Ovary (tissue), 7 donors: ENCODE measurements at regions not wholly inside any gene's neighbourhood (a gene's known extent, or its start where the extent isn't known, plus 50 kb on each side); places are given as distances from the start of the nearest gene placed in this dataset.
"Not testable (repeated sequence)": the region's sequence is repeated elsewhere in the genome, so short reads cannot be mapped to it uniquely, and the experiment has no call there.

ENCODE experiments used
- DNase-seq, 5 donors: peaks; one replicate each; pipeline ENCODE4 v3.0.0-alpha.2; 2019 to 2020
- H3K27ac ChIP-seq, 2 donors: fragments of 200-600 bp; one replicate each; pipeline versions ENCODE4 v1.5.1 to v1.8.0; 2019 to 2022
- H3K27me3 ChIP-seq: fragments of 200-600 bp; one replicate; pipeline ENCODE4 v1.8.0; 2022
- H3K36me3 ChIP-seq: fragments of 200-600 bp; sonication (generic); one replicate; pipeline ENCODE4 v1.5.1; 2019
- H3K4me1 ChIP-seq: one replicate; pipeline ENCODE4 v1.8.1; 2013; ENCODE audit warnings: mild to moderate bottlenecking, moderate library complexity; ENCODE audit not compliant: insufficient read depth
- H3K4me3 ChIP-seq: fragments of 200-600 bp; sonication (generic); one replicate; pipeline ENCODE4 v1.5.1; 2017
- H3K9me3 ChIP-seq, 2 donors: fragments of 200-600 bp in 1 of 2; sonication (generic) in 1 of 2; one replicate each; pipeline versions ENCODE4 v1.5.1 to v1.8.1; 2013 to 2019; ENCODE audit warnings: mild to moderate bottlenecking in 1 of 2, moderate library complexity in 1 of 2
- EP300 ChIP-seq: sonication (generic); formaldehyde crosslinking; IDR thresholded peaks from one replicate; pipeline ENCODE4 v1.6.1; 2017; ENCODE audit warnings: antibody characterized with exemption
- POLR2A ChIP-seq: fragments of 450-650 bp; IDR thresholded peaks from one replicate; pipeline ENCODE4 v1.6.1; 2017; ENCODE audit warnings: antibody characterized with exemption, mild to moderate bottlenecking, moderate library complexity
- WGBS, 3 donors: extraction: QIAGEN DNeasy Blood & Tissue Kit in 1 of 3; methylation state at CpG; one replicate each; pipeline versions ENCODE4 v1.1.5 to v1.1.7; 2013 to 2017; 5-methylcytosine and 5-hydroxymethylcytosine counted together
- intact Hi-C, 4 donors: fragments of 100-400 bp; cut with DNase I; formaldehyde crosslinking; loops; one replicate each; pipeline versions ENCODE4 v1.11.0 to v1.15.1; 2022 to 2023
- TF ChIP-seq, protein P1 (sequence below), 3 donors: fragments of 450-650 bp in 2 of 3; fragments of 200-600 bp in 1 of 3; IDR thresholded peaks; one replicate each; pipeline versions ENCODE4 v1.5.1 to v1.8.0; 2016 to 2022; ENCODE audit warnings: antibody characterized with exemption in 3 of 3, mild to moderate bottlenecking in 1 of 3
- donor health status: DM: no; HTN: no; CAD: no; lungs with moderate emphysema.
- donor health status: DM: no; HTN: no; CAD: no.
- donor health status: Bipolar disorder and iron deficiency.
- donor health status: DM: no; HTN: no; CAD: no.
- donor health status: DM: yes; HTN: yes; CAD: no.

DNA sequence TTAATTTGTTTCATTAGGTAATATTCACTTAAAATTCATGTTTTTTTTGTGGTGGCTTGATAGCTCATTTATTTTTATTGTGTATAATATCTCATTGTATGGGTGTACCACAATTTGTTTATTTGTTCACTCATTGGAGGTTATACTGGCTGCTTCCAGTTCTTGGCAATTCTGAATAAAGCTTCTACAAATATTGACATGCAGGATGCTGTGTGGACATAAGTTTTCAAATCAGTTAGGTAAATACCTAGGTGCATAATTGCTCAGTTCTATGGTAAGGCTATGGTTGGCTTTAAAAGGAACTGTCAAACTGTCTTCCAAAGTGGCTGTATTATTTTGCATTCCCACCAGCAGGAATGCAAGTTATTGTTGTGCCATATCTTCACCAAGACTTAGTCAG, 504.5 kb upstream of the GALNTL6 start:
- TF ChIP-seq EP300 (no peak), POLR2A (no peak)
- TF ChIP-seq, protein P1, sequence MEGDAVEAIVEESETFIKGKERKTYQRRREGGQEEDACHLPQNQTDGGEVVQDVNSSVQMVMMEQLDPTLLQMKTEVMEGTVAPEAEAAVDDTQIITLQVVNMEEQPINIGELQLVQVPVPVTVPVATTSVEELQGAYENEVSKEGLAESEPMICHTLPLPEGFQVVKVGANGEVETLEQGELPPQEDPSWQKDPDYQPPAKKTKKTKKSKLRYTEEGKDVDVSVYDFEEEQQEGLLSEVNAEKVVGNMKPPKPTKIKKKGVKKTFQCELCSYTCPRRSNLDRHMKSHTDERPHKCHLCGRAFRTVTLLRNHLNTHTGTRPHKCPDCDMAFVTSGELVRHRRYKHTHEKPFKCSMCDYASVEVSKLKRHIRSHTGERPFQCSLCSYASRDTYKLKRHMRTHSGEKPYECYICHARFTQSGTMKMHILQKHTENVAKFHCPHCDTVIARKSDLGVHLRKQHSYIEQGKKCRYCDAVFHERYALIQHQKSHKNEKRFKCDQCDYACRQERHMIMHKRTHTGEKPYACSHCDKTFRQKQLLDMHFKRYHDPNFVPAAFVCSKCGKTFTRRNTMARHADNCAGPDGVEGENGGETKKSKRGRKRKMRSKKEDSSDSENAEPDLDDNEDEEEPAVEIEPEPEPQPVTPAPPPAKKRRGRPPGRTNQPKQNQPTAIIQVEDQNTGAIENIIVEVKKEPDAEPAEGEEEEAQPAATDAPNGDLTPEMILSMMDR (IDR thresholded peaks at IDR 0.05) = no peak
- Histone ChIP-seq H3K9me3 (no peaks in the 10 kb centered on the region), H3K27me3 (no peaks in the 10 kb centered on the region), H3K4me1 (no peaks in the 10 kb centered on the region), H3K27ac (no peak overlapping the region), H3K36me3 (no peaks in the 10 kb centered on the region), H3K4me3 (no peak overlapping the region)
- no peak for DNase-seq
- intact Hi-C loops = no loop called here

GRCh38 chr4:171298048-171298718, 515.0 kb upstream of the GALNTL6 start:
- H3K36me3 ChIP-seq, H3K27ac ChIP-seq, H3K4me1 ChIP-seq, H3K27me3 ChIP-seq, H3K9me3 ChIP-seq, H3K4me3 ChIP-seq, DNase-seq, intact Hi-C loops: not testable (repeated sequence)
- WGBS, 3 donors = 77 to 94% (median 91%) methylated on average over 51 to 52 of the region's 52 CpGs

- H3K4me1 ChIP-seq = no peaks in the 10 kb centered on the region
- H3K4me3 ChIP-seq = no peak overlapping the region
- no peaks in the 10 kb centered on the region for H3K9me3 ChIP-seq
- no peak for TF ChIP-seq POLR2A
- TF ChIP-seq, protein P1 (IDR thresholded peaks at IDR 0.05) = no peak
- TF ChIP-seq EP300 = no peak
- DNase-seq = no peak
- H3K27me3 ChIP-seq = no peaks in the 10 kb centered on the region
- no peak overlapping the region for H3K27ac ChIP-seq
- intact Hi-C loops = no loop called here
- H3K36me3 ChIP-seq = no peaks in the 10 kb centered on the region
- 20 to 23% (median 21%) methylated on average over 3 of the region's 3 CpGs for WGBS, 3 donors
Observed at GRCh38 chr4:171288816-171289432, 524.3 kb upstream of the GALNTL6 start.

DNA sequence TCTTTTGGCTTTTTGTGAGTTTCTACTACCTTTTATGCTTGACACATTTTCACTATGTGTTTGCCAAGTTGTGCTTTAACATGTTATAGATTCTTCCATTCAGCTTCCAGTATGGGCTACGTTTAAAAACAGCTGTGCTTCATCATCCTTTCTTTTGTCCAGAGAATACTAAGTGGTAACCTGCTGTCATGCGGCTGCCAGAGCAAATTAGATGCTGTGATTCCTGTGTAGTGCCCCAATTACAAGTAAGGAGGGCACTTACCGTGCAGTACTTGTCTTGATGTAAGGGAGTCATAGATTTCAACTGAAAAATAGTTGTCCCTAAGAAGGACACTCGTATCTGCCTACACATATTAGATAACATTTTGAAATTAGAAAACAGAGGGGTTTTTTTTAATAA, 531.8 kb upstream of the GALNTL6 start:
- Histone ChIP-seq H3K27me3 (no peaks in the 10 kb centered on the region), H3K9me3 (no peaks in the 10 kb centered on the region), H3K27ac (no peak overlapping the region), H3K4me3 (no peak overlapping the region), H3K36me3 (no peaks in the 10 kb centered on the region), H3K4me1 (no peaks in the 10 kb centered on the region)
- 29 to 39% (median 30%) methylated on average over 4 of the region's 4 CpGs for WGBS, 3 donors
- TF ChIP-seq, protein P1 (IDR thresholded peaks at IDR 0.05) = no peak
- TF ChIP-seq POLR2A (no peak), EP300 (no peak)
- DNase-seq = no peak
- intact Hi-C loops = no loop called here

DNA sequence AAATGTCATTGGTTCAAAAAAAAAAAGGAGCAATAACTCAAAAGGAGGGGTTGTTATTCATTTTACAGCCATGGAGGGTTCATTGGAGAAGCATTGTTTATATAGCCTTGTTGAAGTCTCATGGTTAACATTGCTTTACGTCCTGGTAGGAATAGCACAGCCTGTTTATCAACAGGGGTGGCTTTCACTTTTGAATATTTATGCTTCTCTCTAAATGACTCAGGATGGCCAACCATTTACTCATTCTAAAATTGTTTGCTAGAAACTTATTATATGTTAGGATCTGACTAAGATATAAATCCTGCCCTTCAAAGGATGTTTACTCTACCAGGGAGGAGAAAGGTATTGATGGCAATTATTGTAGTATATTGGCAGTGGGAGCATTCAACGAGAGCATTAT, 534.1 kb upstream of the GALNTL6 start:
- H3K36me3 ChIP-seq = no peaks in the 10 kb centered on the region
- TF ChIP-seq, protein P1 (IDR thresholded peaks at IDR 0.05) = no peak
- TF ChIP-seq POLR2A = no peak
- TF ChIP-seq EP300 = no peak
- H3K9me3 ChIP-seq = no peaks in the 10 kb centered on the region
- intact Hi-C loops = no loop called here
- no peak overlapping the region for H3K4me3 ChIP-seq
- H3K27ac ChIP-seq = no peak overlapping the region
- H3K4me1 ChIP-seq = no peaks in the 10 kb centered on the region
- WGBS, 3 donors = 58 to 71% (median 59%) methylated on average over 2 of the region's 2 CpGs
- no peak for DNase-seq
- H3K27me3 ChIP-seq = no peaks in the 10 kb centered on the region
